Stomach smooth muscle (tissue), 2 donors: ENCODE measurements at regions not wholly inside any gene's neighbourhood (a gene's known extent, or its start where the extent isn't known, plus 50 kb on each side); places are given as distances from the start of the nearest gene placed in this dataset.
"Not testable (repeated sequence)": the region's sequence is repeated elsewhere in the genome, so short reads cannot be mapped to it uniquely, and the experiment has no call there.

Experiments
- H3K27ac ChIP-seq: one replicate; pipeline ENCODE4 v1.7.0; 2013; ENCODE audit warnings: mild to moderate bottlenecking, low read length, inconsistent platforms
- H3K27me3 ChIP-seq, 2 donors: one replicate each; pipeline ENCODE4 v1.7.0; 2013; ENCODE audit warnings: low read length in 2 of 2; ENCODE audit not compliant: insufficient read depth in 2 of 2, control insufficient read depth in 1 of 2
- H3K36me3 ChIP-seq, 2 donors: one replicate each; pipeline ENCODE4 v1.7.0; 2013; ENCODE audit warnings: low read length in 2 of 2; ENCODE audit not compliant: control insufficient read depth in 2 of 2, insufficient read depth in 2 of 2
- H3K4me1 ChIP-seq: one replicate; pipeline ENCODE4 v1.7.0; 2013; ENCODE audit warnings: low read length; ENCODE audit not compliant: control insufficient read depth, insufficient read depth
- H3K4me3 ChIP-seq, 2 donors: one replicate each; pipeline ENCODE4 v1.7.0; 2013; ENCODE audit warnings: low read length in 2 of 2
- H3K9ac ChIP-seq, 2 donors: one replicate each; pipeline ENCODE4 v1.7.0; 2013; ENCODE audit warnings: low read length in 2 of 2, mild to moderate bottlenecking in 1 of 2
- H3K9me3 ChIP-seq, 2 donors: one replicate each; pipeline ENCODE4 v1.7.0; 2013; ENCODE audit warnings: low read length in 2 of 2; ENCODE audit not compliant: control insufficient read depth in 2 of 2
- donor health status: healthy.
- donor health status: Pancreatic carcinoma.

- Histone ChIP-seq H3K27ac (no peak overlapping the region), H3K4me3 (no peak overlapping the region), H3K4me1 (no peaks in the 10 kb centered on the region)
Measured at GRCh38 chr1:114251573-114251939, 97.9 kb upstream of the SYT6 start.

GRCh38 chr1:114250683-114251572 is 97.3 kb upstream of the SYT6 start:
- Histone ChIP-seq H3K9me3 (peaks cover 0 to 2% of the 10 kb centered on the region in 2 donors), H3K27me3 (no peaks in the 10 kb centered on the region), H3K27ac (no peak overlapping the region), H3K4me1 (no peaks in the 10 kb centered on the region), H3K4me3 (no peak overlapping the region), H3K36me3 (no peaks in the 10 kb centered on the region), H3K9ac (no peak overlapping the region)

More at GRCh38 chr1:114251573-114251939, 97.9 kb upstream of the SYT6 start:
- H3K9me3 ChIP-seq = peaks cover 0 to 2% of the 10 kb centered on the region in 2 donors
- H3K9ac ChIP-seq = no peak overlapping the region
- no peaks in the 10 kb centered on the region for H3K36me3 ChIP-seq
- H3K27me3 ChIP-seq = no peaks in the 10 kb centered on the region

- Histone ChIP-seq H3K4me1 (no peaks in the 10 kb centered on the region), H3K9ac (no peak overlapping the region), H3K27ac (no peak overlapping the region), H3K36me3 (no peaks in the 10 kb centered on the region), H3K27me3 (no peaks in the 10 kb centered on the region), H3K4me3 (no peak overlapping the region), H3K9me3 (peaks cover 0 to 2% of the 10 kb centered on the region in 2 donors)
Measured at GRCh38 chr1:114249691-114250090, 96.0 kb upstream of the SYT6 start.

- Histone ChIP-seq H3K9me3 (no peaks in the 10 kb centered on the region), H3K9ac (no peak overlapping the region), H3K36me3 (no peaks in the 10 kb centered on the region), H3K27ac (no peak overlapping the region), H3K27me3 (no peaks in the 10 kb centered on the region), H3K4me1 (no peaks in the 10 kb centered on the region), H3K4me3 (no peak overlapping the region)
Measured at GRCh38 chr1:114248162-114248561, 94.5 kb upstream of the SYT6 start.

GRCh38 chr1:114242531-114243210 is 89.0 kb upstream of the SYT6 start:
- H3K4me1 ChIP-seq, H3K27ac ChIP-seq, H3K9ac ChIP-seq, H3K9me3 ChIP-seq, H3K36me3 ChIP-seq, H3K27me3 ChIP-seq, H3K4me3 ChIP-seq: not testable (repeated sequence)

- Histone ChIP-seq H3K9ac (no peak overlapping the region), H3K27ac (no peak overlapping the region), H3K4me1 (no peaks in the 10 kb centered on the region), H3K27me3 (no peaks in the 10 kb centered on the region), H3K36me3 (no peaks in the 10 kb centered on the region), H3K4me3 (no peak overlapping the region), H3K9me3 (no peaks in the 10 kb centered on the region)
Measured at GRCh38 chr1:114238053-114238452, 84.4 kb upstream of the SYT6 start.

GRCh38 chr1:114236517-114236916 is 82.8 kb upstream of the SYT6 start:
- no peak overlapping the region for H3K27ac ChIP-seq
- H3K27me3 ChIP-seq = no peaks in the 10 kb centered on the region
- no peak overlapping the region for H3K4me3 ChIP-seq
- no peaks in the 10 kb centered on the region for H3K9me3 ChIP-seq
- H3K9ac ChIP-seq = no peak overlapping the region
- no peaks in the 10 kb centered on the region for H3K36me3 ChIP-seq
- no peaks in the 10 kb centered on the region for H3K4me1 ChIP-seq

- Histone ChIP-seq H3K36me3 (no peaks in the 10 kb centered on the region), H3K27me3 (no peaks in the 10 kb centered on the region), H3K9ac (no peak overlapping the region), H3K4me1 (no peaks in the 10 kb centered on the region), H3K27ac (no peak overlapping the region), H3K9me3 (no peaks in the 10 kb centered on the region), H3K4me3 (no peak overlapping the region)
Measured at GRCh38 chr1:114235960-114236359, 82.3 kb upstream of the SYT6 start.

GRCh38 chr1:114235281-114235680 is 81.6 kb upstream of the SYT6 start:
- no peaks in the 10 kb centered on the region for H3K4me1 ChIP-seq
- H3K27ac ChIP-seq = no peak overlapping the region
- no peak overlapping the region for H3K4me3 ChIP-seq
- no peaks in the 10 kb centered on the region for H3K9me3 ChIP-seq
- H3K9ac ChIP-seq = no peak overlapping the region
- H3K36me3 ChIP-seq = no peaks in the 10 kb centered on the region
- H3K27me3 ChIP-seq = no peaks in the 10 kb centered on the region

GRCh38 chr1:114234408-114235124 is 80.9 kb upstream of the SYT6 start:
- H3K27ac ChIP-seq = no peak overlapping the region
- no peaks in the 10 kb centered on the region for H3K4me1 ChIP-seq
- no peak overlapping the region for H3K4me3 ChIP-seq
- no peaks in the 10 kb centered on the region for H3K27me3 ChIP-seq
- no peak overlapping the region for H3K9ac ChIP-seq
- no peaks in the 10 kb centered on the region for H3K9me3 ChIP-seq
- no peaks in the 10 kb centered on the region for H3K36me3 ChIP-seq
